ENCODE measurements at regions not wholly inside any gene's neighbourhood (a gene's known extent, or its start where the extent isn't known, plus 50 kb on each side); places are given as distances from the start of the nearest gene placed in this dataset.

- DNase-seq: no peak
Measured at GRCh38 chr3:30341079-30341478, 265.3 kb upstream of the TGFBR2 start.

DNA sequence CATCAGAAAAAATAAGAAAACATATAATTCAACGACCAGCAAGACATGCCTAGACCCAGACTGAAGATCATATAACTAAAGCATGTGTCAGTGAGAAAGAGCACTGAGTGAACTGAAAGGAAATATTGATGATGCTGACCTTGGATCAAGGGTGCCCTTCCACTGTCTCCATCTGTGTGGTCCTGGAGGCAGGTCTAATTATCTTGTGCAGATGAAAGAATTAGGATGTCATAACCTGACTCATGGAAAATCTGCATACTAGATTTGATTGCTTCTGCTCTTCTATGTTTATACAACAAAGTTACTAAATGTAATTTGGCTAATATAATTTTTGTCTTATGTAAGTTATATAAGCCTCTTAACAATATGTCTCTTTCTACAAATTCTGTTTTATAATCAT is 264.6 kb upstream of the TGFBR2 start:
- DNase-seq: no peak

DNA sequence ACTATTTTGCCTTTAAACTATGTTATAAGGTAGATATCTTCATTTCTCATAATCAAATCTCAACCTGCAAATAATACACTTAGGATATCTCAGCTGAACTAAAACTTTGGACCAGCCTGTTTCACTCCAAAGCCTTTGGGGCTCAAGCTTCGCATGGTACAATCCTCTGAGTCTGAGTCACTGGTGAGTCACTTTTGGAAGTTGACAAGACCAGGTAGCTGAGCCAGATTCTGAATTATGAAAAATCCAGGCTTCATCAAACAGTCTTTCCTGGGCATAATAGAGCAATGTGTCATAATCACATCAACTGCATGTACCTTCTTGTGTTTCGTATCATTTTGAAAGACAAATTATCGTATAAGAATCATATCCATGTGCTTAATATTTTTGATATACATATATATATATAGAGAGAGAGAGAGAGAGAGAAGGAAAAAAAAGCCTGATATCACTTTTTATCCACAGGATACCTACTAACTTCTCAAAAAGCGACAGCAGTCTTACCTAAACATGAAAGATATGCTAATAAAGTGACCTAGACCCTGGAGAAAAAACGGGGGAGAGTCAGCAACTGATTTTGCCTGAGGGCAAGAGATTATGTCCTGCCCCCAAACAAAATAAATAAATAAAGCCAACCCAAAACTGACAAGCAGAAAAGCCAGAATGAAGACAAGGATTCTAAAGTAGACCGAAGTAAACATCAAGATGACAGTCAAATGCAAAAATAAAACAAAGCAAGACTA is 263.9 kb upstream of the TGFBR2 start:
- DNase-seq: no peak

DNA sequence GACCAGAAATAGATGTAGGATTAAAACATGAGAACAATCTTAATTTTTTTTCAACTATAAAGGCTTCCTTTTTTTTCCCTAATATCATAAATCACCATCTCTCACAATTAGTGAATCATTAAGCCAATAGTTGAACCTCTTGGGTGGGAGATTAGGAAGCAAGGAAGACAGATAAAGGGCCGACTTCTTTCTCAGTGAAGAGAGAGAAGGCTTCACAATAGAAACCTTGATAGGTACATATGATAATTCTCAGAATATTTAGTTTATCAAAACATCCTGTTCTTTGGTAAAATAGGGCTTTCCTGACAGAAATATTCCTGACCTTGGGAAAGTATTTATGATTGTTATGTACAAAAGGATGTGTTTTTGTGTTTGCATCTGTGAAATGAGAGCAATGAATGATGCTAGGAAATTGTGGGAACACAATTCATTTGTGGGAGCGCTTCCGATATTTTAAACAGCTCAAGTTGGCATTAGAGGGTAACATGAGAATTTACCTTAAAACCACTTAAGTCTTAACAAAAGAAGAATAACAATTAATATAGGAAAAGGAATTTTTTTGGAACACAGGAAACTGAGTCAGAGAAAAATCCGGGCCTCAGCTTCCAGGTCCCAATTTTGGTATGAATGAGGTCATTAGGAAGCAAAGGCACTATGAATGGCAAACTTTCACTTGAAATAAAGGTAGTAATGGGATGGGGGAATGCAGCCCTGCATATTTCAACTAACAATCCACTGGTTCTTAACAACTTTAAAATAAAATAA is 263.2 kb upstream of the TGFBR2 start:
- no peak for DNase-seq

DNA sequence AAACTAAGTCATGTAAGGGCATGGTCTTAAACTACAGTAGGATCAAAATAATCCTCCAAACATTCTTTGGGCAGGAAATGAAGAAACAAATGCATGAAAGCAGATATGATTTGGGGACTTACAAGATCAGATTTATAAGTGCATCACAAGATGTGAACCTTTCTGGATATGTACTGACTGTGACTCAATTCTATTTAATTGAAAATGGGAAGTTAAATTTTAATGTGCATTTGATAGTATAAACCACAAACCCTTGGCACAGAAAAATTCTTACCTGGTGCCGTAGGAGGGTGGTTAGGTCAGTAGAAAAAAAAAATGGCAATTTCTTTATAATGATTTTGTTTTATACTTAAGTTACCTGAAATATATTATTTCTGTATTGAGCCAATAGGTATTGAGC is 262.5 kb upstream of the TGFBR2 start:
- no peak for DNase-seq

GRCh38 chr3:30344288-30344687 is 262.1 kb upstream of the TGFBR2 start:
- no peak for DNase-seq

DNA sequence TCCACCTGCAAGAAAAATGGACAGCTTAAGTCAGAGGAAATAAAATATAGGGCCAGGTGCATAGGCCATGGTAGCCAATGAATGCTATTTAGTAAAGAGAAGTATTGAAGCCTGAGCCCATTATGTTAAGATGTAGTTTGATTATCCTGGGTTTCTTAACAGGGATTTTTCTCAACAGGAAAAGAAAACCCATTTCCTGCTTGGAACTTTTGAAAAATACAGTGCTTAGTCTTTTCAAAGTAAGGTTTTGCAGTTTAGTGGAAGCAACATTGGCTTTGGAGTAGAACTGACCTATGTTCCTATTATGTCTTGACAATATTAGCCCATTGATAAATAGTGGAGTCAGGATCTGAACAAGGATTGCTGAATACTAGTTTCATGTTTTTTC is 259.5 kb upstream of the TGFBR2 start:
- DNase-seq: no peak

DNA sequence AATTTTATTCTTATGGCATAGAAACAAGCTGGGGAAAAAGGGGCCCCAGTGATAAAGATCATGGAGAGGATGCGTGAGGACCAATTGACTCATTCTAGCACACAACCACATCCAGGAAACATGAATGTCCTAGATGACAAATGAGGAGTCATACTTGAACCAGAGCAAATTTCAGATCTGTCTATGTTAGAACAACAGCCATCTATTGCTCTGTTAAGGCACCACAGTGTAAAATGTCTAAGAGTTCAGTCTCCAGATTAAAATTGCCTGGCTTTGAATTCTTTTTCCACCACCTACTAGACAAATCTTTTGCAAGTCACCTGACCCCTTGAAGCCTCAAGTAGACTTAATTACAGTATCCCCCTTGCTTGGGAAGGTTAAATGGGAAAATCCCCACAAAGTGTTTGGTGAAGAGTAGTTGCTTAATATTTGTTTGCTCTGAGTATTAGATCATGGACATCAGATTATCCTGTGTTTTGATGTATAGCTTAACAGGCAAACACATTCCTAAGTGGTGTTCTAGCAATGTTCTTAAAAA is 258.7 kb upstream of the TGFBR2 start:
- DNase-seq: no peak

DNA sequence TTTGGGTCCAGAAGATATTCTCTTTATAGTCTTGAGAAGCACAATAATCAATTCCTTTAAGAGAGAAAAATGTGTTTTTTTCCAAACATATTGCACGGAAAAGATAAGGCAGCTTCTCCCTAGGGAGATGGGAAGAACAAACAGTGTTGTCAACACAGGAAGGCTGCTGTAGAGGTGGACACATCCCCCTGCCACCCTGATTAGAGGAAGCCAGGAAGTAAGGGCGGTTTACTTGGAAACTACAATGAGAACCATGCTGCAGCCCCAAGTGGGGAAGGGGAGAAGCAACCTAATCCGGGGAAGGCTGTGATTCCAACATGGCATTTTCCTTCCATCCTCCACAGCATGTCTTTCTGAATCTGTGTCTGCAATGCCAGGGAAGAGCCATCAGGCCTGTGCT is 256.9 kb upstream of the TGFBR2 start:
- no peak for DNase-seq

DNA sequence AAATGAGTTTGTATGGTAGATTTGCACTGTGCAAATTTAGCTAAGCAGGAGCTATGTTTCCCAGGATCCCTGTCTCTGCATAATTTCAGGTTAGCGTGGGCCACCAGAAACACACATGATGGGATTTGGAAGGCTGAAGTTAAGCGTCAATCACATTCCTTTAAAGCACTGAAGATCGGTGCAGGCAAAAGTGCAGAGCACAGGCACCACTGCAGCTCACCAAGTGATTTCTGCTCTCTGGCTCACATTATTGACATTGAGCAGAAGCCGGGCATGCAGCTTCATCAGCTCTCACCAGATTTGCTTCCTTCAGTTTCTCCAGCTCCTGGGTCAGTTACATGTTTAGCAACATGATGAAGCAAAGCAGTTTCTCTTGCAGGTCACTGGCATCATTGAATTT is 256.4 kb upstream of the TGFBR2 start:
- no peak for DNase-seq

- DNase-seq: no peak
Measured at GRCh38 chr3:30350901-30351300, 255.5 kb upstream of the TGFBR2 start.

GRCh38 chr3:30352410-30353318 is 253.7 kb upstream of the TGFBR2 start:
- DNase-seq: no peak

DNA sequence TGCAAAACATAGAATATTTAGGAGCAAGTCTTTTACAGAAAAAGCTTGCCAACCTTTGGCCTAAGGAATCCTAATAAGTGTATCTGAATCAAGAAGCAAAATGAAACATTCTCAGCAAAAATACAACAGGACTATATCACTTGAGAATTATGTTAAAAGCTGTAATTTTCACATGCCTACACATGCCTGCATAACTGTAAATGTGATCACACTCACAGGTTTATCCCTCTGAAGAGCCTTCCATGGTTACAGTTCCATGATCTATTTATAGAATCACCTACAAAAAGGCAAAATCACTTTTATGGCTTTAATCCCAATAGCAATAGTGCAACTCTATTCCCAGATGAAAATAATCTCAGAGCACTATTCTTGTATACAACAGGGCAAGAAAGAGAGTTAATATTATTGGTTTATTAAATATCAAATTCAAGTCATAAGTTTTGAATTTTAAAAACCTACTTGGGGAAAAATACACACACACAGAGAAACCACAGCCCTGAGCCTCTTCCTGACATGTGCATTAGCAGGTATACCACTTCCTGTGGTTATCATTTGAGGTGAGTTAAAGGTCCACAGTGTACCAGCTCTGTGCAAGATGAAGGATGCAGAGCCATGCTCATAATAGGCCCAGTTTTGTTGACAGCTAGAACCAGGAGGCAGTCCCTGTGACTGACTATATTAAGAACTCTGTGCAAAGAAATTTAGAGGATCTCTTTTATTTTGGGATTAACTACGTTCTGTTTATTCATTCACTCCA is 252.5 kb upstream of the TGFBR2 start:
- DNase-seq: no peak

DNA sequence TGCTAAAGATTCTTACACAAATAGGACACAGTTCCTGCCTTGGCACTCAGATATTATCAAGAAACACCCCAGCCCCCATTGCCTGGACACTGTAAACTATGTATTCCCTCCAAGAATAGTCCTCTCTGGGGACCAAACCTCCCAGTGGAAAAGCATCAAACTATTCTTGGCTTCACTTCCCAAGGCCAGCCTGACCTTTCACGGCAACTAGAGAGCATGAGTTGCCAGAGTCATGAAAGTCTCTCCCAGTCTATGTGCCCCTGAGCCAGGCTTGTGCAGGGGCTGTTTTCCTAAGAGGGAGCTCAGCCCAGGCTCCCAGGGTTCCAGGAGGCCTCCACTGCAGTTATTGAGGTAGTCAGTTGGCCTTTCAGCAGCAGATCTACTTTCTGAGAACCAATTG is 251.9 kb upstream of the TGFBR2 start:
- no peak for DNase-seq

GRCh38 chr3:30354972-30355371 is 251.4 kb upstream of the TGFBR2 start:
- DNase-seq: no peak

GRCh38 chr3:30355622-30356021 is 250.8 kb upstream of the TGFBR2 start:
- DNase-seq: no peak

DNA sequence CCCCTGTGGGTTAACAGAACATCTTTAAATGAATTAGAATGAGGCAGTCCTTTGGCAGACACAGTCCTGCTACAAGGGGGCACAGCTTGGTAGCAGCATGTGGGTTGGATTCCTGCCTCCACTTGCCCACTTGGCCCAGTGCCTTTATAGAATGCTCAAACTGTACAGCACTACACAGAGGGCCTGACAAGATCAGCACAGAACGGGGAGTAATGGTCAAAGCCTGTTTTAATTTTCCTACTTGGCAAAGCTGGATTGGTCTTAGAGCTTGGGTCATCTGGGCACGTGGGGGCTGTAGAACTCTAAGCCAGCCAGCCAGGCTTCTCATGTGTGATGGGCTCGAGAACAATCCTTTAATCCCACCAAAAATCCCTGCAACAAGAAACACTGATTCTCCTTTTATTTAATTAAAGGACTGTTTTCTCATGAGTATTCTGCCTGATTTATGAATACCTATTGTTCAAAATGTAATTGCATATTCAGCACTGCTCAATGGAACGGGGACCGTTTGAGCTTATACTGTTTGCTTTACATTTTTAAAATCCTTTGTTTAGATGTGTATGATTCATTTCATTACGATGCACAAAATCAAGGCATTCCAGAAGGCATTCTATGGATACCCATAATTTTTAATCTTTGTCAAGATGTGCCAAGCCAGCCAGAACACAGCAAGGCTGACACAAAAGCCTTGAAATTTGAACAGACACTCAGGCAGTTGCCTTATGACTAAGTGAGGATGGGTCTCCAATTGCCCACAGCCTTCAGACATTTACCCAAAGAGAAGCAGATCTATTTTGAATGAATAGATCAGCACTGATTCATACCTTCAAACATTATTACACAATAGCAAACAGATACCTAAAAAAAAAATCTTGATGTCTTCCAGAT is 249.3 kb upstream of the TGFBR2 start:
- DNase-seq: peak; percentile 3

GRCh38 chr3:30357897-30358296 is 248.5 kb upstream of the TGFBR2 start:
- no peak for DNase-seq

DNA sequence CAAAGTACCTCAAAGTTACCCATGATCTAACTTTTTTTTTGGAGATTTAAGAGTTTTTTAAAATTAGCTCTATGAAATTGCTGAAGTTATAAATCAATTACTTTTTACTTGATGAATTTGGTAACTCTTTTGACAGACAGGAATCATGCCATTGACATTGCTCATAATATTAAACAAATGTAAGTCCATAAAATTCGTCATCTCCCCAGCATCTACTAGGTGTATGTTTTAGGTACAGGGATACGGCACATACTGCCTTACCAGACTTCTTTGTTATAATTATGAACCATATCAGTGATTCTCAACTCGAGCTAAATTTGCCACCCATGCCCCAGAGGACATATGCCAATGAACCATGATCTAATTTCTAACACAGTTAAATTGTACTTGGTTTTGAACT is 247.5 kb upstream of the TGFBR2 start:
- DNase-seq: no peak

DNA sequence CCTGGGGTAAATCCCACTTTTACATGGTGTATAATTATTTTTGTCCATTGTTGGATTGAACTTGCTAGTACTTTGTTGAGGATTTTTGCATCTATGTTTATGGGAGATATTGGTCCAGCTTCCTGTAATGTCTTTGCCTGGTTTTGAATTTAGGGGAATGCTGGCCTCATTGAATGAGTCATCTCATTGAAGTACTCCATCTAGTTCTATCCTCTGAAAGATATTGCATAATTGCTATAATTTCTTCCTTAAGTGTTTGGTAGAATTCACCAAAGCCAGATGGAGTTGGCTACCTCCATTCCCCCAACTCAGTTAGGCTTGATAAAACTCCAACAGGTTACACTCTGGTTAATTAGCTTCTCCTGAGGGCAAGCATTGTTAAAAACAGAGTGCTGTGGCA is 237.4 kb upstream of the TGFBR2 start:
- DNase-seq: no peak

GRCh38 chr3:30370681-30371271 is 235.6 kb upstream of the TGFBR2 start:
- no peak for DNase-seq
